GM13976 (cell line): ENCODE measurements at regions not wholly inside any gene's neighbourhood (a gene's known extent, or its start where the extent isn't known, plus 50 kb on each side); places are given as distances from the start of the nearest gene placed in this dataset.

Experiments used
- DNase-seq: peaks from one replicate; pipeline ENCODE4 v3.0.0; 2012; ENCODE audit warnings: low spot score
- in situ Hi-C: fragments of 300-500 bp; cut with MboI; formaldehyde crosslinking; loops from one replicate; pipeline ENCODE4 v1.12.0; 2022; ENCODE audit warnings: low sequenced_read_pairs, mixed read lengths, inconsistent platforms; ENCODE audit not compliant: unreplicated experiment
- TF ChIP-seq, protein P1 (sequence below): IDR thresholded peaks from 2 replicates; pipeline ENCODE4 v1.5.1; 2012; ENCODE audit warnings: borderline replicate concordance, mild to moderate bottlenecking; ENCODE audit not compliant: insufficient read depth; ENCODE audit errors: extremely low read depth, missing control alignments, control extremely low read depth

DNA sequence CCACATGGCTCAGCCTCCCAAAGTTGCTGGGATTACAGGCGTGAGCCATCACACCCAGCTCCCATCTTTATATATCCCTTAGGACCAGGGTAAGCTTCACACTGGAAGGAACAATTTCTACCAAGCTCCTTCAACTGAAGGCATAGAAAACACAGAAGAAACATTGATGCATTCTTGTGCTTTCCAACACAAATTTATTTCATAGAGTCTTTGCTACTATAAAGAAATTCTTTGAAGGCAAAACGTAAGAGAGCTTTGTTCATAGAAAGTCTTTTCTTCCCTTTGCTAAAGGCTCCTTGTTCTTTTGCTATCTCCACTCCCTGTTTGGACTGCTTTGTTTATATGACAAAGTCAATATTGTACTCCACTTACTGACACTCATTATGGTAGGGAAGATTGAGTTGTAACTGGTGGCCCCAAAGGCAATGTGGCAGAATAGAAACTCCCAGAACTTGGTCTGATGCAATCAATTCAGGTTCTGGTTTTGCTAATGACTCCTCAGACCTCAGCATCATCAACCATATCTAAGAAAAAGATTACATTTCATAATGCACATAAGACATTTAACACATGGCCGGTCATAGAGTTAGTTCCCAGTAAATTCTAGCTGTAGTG is 97.4 kb upstream of the CLINT1 start:
- DNase-seq = no peak
- in situ Hi-C loops = no loop called here
- TF ChIP-seq, protein P1, sequence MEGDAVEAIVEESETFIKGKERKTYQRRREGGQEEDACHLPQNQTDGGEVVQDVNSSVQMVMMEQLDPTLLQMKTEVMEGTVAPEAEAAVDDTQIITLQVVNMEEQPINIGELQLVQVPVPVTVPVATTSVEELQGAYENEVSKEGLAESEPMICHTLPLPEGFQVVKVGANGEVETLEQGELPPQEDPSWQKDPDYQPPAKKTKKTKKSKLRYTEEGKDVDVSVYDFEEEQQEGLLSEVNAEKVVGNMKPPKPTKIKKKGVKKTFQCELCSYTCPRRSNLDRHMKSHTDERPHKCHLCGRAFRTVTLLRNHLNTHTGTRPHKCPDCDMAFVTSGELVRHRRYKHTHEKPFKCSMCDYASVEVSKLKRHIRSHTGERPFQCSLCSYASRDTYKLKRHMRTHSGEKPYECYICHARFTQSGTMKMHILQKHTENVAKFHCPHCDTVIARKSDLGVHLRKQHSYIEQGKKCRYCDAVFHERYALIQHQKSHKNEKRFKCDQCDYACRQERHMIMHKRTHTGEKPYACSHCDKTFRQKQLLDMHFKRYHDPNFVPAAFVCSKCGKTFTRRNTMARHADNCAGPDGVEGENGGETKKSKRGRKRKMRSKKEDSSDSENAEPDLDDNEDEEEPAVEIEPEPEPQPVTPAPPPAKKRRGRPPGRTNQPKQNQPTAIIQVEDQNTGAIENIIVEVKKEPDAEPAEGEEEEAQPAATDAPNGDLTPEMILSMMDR = no peak

DNA sequence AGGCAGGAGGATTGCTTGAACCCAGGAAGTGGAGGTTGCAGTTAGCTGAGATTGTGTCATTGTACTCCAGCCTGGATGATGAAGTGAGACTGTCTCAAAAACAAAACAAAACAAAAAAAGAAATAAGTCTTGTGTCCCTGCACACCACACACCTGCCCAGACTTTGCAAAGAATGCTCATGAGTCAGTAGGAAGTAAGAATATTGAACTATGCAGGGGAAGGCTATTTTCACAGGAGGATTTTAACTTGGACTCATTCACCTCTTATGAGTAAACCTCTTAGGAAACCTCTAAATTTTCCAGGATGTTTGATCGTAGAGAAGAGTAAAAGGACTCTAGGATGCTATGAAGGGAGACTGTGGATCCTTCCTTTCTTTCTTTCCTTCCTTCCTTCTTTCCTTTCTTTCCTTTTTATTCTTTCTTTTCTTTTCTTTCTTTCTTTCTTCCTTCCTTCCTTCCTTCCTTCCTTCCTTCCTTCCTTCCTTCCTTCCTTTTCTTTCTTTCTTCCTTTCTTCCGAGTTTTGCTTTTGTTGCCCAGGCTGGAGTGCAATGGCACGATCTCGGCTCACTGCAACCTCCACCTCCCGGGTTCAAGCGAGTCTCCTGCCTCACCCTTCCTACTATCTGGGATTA is 96.7 kb upstream of the CLINT1 start:
- in situ Hi-C loops = no loop called here
- DNase-seq = no peak
- TF ChIP-seq, protein P1 = no peak

DNA sequence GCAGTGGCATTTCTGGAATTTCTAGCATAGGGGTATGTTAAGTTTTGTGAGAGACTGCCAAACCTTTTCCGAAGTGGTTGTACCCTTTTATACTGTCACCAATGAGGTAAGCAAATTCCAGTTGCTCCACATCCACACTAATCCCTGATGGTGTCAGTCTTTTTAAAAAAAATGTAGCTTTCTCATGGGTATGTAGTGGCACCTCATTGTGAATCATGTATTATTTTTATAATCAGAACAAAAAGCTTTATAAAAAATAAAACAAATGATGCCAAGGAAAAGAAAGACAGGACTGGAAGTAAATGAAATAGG is 93.4 kb upstream of the CLINT1 start:
- TF ChIP-seq, protein P1 = no peak
- DNase-seq = no peak
- in situ Hi-C loops = no loop called here

DNA sequence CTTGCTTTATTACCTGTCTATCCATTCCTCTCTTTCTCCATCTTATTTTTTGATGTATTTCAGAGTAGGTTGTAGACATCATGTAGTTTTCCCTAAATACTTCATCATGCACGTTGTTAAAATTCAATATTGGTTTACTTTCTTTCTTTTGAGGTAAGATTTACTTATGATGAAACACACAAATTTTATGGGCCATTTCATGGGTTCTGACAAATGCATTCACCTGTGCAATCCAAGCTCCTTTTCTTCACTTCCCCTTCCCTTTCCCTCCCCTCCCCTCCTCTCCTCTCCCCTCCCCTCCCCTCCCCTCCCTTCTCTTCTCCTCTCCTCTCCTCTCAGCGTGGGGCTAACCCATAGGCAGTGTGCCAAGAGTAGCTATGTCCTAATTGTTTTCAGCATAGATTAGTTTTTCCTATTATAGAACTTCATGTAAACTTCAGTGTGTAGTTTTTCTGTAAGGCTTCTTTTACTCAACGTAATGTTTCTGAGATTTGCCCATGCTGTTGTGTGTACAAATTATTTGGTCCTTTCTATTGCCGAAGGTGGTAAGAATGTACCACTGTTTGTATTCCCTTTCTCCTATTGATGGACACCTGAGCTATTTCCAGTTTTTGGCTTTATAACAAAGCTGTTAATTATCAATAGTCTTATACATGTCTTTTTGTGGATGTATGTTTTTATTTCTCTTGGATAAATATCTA is 92.9 kb upstream of the CLINT1 start:
- DNase-seq = no peak
- in situ Hi-C loops = no loop called here
- TF ChIP-seq, protein P1 = no peak

DNA sequence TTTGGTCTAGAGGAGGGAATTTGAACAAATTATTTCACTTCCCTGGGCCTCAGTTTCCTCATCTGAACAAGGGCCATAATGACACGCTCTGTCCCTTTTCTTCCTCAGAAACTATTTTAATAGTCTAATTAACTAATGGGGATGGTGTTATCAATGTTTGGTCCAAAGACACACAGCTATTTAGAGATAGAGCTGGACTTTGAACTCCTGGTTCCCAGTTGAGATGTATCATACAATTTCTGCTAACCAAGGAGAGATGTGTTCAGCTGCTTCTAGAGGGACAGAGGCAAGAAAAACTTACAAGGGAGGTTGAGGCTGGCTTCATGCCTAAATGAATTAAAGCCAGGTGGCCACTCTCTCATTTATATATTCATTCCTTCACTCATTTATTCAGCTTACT is 90.6 kb upstream of the CLINT1 start:
- DNase-seq = no peak
- TF ChIP-seq, protein P1 = no peak
- in situ Hi-C loops = loop anchor here (10.0 kb wide), 1 partner anchor 125 kb away; no protein-coding TSS in a partner anchor

DNA sequence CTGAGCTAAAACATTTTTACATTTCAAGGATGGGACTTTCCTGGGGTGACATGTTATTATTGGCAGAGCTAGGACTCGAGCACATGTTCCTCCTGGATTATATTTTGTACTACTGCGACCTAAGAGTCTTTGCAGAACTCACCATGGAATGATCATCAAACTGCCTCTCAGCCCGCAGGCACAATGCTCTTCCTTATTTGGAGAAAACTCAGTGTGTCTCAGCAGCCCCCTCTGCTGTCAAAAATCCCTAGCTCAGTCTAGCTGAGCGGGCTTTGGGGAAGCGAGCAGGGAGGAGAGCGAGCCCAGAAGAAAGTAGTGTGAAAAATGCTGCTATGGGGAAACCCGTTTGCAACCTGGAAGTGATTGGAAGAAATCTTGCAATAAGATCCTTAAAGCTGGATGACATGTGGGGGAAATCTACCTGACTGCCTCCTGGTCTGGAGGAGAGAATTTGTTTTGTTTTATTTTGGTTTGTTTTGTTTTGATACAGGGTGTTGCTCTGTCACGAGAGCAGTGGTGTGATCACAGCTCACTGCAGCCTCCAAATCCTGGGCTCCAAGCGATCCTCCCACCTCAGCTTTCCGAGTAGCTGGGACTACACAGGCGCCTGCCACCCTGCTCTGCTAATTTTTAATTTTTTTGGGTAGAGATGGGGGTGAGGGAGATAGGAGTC is 89.9 kb upstream of the CLINT1 start:
- TF ChIP-seq, protein P1 = peak; percentile 83
- DNase-seq = peak; percentile 74
- in situ Hi-C loops = loop anchor here (10.0 kb wide), 1 partner anchor 124 kb away; no protein-coding TSS in a partner anchor
